NCI-H774 (cell line): ENCODE measurements at regions not wholly inside any gene's neighbourhood (a gene's known extent, or its start where the extent isn't known, plus 50 kb on each side); places are given as distances from the start of the nearest gene placed in this dataset.
"Not testable (repeated sequence)": the region's sequence is repeated elsewhere in the genome, so short reads cannot be mapped to it uniquely, and the experiment has no call there.

Source experiments
- DNase-seq: peaks from one replicate; lab custom pipeline; 2025; lab: John Stamatoyannopoulos, UW

DNA sequence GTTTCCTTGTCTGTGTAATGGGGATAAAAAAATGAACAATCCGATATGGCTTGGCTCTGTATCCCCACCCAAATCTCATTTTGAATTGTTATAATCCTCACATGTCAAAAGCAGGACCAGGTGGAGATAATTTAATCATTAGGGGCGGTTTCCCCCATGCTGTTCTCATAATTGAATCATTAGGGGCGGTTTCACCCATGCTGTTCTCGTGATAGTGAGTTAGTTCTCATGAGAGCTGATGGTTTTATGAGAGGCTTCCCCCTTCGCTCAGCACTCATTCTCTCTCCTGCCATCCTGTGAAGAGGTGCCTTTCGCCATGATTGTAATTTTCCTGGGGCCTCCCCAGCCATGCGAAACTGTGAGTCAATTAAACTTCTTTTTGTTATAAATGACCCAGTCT, 633.5 kb downstream of the RAPGEF2 start:
- DNase-seq, result no peak

DNA sequence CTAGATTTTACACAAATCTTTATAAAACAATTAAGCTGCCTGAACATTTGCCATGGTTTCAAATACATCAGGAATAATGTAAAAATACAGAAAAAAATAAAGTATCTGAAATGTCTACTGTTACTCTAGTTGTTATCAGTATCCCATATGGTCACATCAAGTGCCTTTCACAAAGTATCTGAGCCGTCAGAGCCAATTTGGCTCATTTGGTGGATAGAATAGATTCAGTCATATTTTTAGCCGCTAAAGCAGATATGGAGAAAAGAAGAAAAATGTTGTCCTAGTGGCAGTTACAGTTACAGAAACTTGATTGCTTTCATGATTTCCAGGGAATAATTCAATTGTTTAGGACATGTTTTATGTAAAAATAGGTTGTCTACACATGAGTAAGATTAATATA, 641.1 kb downstream of the RAPGEF2 start:
- DNase-seq, result no peak

DNA sequence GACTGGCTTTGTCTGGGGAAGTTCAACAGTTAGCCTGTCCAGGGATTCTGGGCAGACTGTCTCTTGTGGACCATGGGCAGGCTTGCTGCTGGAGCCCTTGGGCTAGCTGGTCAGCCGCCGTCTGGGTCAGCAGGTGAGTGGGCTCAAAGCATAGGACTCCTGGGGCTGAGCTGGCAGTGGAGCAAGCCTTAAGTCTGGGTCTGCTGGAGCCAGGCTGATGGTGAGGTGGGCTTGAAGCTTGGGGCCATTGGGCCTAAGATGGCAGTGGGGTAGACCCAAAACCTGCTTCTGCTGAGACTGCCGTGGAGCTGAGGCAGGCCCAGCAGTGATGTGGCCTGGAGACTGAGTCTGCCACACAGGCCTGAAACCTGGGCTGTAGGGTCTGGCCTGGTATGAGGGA, 645.1 kb downstream of the RAPGEF2 start:
- no peak for DNase-seq

DNA sequence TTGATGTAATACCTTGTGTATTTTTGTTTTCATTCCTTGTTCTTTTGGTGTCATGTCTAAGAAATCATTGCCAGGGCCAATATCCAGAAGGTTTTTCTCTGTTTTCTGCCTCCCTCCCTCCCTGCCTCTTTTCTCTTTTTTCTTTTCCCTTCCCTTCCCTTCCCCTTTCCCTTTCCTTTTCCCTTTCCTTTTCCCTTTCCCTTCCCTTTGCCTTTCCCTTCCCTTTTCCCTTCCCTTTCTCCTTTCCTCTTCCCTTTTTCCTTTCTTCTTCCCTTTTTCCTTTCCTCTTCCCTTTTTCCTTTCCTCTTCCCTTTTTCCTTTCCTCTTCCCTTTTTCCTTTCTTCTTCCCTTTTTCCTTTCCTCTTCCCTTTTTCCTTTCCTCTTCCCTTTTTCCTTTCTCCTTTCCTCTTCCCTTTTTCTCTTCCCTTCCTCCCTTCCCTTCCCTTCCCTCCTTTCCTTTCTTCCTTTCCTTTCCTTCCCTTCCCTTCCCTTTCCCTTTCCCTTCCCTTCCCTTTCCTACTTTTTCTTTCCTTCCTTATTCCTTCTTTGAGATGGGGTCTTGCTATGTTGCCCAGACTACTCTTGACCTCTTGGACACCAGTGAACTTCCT, 646.1 kb downstream of the RAPGEF2 start:
- no peak for DNase-seq

DNA sequence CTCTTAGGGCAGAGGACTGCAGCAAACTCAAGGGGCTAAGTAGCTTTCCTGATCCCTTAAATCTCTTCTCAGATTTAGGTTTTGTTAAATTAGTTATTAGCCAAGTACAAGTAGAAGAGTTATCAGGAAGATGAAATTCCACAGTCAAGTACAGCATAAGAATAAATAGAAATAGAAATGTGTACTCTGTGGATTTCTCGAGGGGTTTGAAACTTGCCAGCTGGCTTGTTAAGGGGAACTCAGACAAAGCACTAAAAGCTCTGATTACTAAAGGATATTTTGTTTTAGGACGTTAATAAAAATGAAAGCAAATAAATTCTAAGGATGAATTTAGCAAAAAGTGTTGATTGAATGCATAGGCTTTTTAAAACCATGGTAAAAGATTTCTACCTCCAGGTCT, 654.6 kb downstream of the RAPGEF2 start:
- DNase-seq, result no peak

DNA sequence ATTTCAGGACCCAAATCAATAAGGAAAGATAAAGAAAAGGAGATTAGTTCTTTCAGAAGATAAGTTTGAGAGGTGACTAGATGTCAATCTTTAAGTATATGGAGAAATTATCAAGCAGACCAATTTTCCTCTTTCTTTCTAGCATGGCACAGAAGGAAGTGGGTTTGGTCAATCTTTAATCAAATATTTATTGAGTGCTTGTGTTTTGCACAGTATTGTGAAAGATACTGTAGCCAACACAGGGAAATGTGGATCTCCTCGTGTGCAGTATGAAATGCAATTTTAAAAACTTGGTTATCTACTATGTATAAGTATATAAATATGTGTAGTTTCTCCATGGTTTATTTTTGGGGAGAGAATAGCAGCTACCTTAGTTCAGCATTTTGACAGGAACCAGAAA, 655.2 kb downstream of the RAPGEF2 start:
- DNase-seq, result no peak

DNA sequence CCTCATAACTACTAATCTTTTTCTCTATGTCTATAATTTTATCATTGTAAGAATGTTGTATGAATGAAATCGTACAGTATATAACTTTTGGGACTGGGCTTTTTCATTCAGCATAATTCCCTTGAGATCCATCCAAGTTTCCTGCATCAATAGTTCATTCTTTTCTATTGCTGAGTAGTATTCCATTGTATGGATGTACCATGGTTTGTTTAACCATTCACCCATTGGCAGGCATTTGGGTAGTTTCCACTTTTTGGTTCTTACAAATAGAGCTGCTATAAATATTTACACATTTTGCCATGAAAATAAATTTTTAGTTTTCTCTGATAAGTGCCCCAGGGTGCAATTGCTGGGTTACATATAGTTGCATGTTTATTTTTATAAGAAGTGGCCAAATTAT, 659.8 kb downstream of the RAPGEF2 start:
- DNase-seq, result no peak

DNA sequence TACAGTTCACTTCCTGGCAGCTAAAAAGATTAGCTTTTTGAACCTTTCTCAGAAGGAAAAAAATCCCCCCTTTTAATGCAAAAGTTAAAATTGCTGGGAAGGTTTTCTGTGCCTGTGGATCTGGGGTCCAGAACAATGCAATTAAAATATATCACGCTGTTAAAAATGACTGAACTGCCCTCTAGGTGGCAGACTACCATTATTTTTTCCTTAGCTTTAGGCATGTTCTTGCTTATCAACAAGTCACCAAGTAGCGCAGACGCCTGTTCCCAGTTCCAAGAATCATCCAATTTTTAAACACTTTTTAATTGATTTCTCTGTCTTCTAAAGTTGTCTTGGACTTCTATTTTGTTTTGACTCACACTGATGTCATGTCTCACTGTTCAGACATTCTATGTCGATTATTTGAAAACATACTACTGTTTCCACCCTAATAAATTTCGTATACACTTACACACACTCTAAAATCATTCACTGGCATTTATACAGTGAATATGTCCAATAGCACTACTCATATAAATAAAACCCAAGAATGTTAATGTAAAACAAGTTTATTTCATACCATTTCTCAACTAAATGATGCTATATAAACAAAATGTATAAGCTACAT, 661.6 kb downstream of the RAPGEF2 start:
- no peak for DNase-seq

DNA sequence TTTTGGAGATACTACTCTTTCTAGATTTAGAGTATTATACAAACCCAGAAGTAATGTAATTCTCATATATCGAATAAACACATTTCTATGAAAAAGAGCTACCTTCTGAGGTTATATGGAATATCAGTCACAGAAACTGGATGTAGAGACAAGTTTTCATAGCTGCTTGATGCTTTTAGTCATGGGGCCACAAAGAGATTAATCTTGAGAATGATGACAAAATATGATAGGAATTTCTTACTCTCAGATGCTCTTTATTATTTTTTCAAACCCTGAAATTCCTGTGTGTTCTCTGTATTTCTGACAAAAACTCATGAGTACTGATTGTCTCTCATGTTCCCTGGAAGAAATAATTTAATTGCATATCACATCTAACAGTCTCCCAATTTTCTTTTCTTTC, 662.5 kb downstream of the RAPGEF2 start:
- no peak for DNase-seq

DNA sequence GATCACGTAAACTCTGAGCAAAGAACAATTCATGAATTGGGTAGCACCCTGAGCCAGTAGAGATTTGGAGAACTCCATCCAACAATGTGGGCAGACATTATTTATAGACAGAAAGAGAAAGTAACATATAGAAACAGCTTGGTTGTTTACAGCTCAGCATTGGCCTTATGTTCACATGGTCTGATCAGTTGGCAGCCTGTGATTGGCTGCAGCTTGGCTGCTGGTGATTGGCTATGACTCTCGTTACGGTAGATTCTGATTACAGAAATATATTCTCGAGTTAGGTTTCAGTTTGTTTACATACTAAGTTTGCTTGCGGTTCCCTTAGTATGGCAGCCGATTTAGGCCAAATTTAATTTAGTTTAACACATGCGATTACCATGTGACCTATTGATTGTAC, 663.4 kb downstream of the RAPGEF2 start:
- no peak for DNase-seq

DNA sequence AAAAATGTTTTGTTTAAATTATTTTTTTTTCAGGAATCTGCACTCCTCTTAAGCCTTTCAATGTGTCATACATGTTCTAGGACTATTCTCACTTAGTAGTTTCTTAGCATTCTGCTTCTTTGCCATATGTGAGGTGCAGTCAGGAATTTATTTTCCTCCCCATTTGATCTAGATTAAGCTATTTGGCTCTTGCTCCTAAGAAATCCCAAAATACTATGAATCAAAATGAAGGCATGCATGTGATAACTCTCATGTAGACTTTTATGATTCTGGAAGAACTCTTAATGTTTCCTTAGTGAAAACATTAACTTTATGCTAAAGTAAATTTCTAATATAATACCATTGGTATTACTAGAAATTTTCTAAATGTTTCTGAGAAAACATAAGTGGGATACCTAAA, 664.5 kb downstream of the RAPGEF2 start:
- no peak for DNase-seq

DNA sequence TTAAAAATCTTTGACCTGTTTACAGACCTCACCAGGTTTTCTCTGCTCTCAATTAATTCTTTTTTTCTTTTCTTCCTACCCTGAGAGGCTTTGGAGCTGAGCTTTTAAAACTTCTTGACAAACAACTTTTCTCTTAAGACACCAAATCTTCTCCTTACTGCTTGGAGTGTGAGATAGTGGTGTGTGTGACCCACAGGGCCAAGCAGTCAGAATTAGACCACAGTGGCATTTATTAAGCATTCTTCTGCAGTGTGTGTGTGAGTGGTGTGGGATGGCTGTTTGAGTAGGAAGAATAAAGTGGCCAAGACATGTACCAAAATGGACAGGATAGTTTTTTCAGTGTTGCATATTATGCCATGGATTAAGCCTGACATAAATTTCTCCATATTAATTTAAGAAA, 665.1 kb downstream of the RAPGEF2 start:
- DNase-seq, result no peak

DNA sequence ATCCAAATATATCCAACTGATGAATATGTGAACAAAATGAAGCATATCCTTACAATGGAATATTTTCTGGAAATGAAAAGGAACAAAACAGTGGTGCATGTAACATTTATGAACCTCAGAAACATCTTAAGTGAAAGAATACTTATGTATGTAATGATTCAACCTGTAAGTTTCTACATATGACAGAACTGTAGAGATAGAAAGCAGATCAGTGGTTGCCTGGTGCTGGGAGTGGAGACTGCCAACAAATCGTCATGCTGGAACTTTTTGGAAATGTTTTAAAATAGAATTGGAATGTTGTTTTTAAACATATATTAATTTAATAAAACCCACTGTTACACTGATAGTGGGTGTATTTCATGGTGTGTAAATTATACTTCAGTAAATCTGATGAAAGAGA, 667.5 kb downstream of the RAPGEF2 start:
- no peak for DNase-seq

DNA sequence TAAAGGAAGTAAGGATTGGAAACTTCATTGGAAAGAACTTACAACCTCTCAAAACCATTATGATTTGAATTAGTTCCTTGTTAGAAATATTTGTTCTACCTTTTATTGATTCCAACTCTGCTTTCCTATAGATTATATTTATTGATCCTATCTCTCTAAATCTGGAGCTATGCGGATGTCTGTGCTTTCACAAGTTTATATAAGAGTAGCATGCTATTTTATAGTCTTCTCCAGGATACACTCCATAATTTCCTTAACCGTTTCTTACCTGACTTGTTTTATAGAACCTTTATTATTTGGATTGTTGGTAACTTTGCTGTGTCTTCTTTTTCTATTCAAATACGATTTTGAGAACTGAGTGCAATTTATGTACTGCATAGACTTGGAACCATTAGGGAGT, 668.1 kb downstream of the RAPGEF2 start:
- DNase-seq, result no peak

DNA sequence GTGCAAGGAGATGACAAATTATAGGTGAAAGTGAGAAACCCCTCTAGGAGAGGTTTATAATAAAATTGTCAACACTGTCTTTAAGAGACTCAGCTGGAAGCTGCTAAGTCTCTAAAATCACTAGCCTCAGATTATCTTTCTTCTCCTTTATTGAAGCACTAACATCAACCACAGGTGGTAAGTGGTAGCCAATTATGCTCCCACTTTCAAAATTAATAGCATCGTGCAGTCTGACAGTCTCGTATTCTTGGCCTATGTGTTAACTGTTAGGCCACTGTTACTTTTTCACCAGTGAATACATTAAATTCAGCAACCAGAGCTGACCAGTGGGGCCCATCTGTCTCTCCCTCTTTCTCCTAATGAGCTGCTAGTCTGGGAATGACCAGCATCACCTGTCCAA, 674.1 kb downstream of the RAPGEF2 start:
- no peak for DNase-seq

DNA sequence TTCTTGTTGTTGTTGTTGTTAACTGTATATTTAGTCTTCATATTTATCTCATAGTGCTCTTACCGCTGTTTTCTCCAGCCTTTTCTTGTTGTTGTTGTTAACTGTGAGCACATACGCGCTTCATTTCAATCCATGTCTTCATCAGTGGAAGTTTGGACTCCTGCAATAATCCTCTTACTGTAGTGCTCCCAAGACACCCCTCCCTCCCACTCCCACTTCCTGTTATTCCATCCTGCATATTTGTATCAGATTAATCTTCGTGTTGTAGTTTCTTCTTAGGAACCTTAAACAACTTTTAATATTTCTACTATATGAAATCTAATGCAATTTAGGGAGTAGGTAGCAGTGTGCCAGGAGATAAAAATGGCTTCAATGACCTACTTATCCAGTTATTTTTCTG, 674.8 kb downstream of the RAPGEF2 start:
- DNase-seq, result no peak

DNA sequence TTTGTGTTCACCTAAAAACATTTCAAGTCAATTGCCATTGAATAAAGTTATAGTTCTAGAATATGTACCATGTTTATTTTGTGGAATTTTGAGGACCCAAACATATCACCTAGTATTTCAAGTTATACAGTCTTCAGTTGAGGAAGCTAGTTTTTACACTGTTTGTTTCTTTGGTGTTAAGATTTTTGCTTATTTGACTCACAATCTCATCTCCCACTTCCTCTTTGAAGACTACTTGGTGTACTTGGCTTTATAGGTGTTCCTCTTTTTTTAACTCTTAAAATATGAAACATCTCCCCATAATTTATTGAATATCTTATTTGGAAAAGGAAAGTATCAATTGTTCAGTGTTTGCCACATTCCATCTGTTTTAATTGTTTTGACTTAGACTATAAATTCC, 675.4 kb downstream of the RAPGEF2 start:
- DNase-seq, result no peak

DNA sequence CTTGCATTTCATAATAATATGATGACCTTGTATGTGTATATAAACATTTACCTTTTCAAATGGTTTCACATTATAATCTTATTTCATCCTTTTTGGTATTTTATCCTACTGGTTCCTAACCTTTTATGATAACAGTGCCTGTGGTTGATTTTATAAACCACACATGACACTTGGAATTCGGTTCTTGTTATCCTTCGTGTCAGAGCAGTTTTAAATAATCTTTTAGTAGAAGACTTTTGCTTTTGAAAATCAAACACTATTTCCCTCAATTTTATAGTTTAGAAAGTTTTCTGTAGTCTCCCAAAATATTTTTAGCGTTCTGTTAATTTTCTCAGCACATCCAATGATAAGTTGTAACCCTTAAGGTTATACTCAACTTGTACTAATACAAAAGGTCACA, 676.8 kb downstream of the RAPGEF2 start:
- no peak for DNase-seq

DNA sequence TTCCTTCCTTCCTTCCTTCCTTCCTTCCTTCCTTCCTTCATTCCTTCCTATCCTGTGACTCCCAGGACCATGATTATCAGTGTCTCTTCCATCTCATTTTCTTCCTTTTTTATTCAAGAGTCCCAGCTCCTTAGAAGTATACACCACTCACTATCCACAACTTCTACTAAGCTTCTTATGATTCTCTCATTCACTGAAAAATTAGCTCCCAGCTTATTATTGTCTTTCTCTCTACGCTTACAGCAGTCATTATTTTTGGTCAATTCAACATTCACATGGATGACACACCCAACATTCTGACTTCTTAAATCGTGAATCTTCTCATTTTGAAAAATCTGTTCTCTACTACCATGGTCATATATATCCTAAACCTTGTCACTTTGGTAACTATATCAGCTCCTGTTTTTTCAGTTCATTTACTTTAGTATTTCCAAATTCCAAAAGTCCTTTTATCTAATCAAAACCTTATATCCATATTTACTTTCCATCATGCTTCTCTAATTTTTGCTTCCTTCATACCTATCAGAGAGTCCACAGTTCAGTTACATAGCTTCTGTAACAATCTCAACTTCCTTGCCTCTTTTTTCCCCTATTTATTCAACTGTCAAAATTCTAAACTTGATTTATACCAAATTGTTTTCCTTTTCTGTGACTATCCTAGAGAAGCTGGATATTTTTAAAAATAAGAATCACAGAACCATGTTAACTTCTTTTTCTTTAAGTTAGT, 677.5 kb downstream of the RAPGEF2 start:
- no peak for DNase-seq

DNA sequence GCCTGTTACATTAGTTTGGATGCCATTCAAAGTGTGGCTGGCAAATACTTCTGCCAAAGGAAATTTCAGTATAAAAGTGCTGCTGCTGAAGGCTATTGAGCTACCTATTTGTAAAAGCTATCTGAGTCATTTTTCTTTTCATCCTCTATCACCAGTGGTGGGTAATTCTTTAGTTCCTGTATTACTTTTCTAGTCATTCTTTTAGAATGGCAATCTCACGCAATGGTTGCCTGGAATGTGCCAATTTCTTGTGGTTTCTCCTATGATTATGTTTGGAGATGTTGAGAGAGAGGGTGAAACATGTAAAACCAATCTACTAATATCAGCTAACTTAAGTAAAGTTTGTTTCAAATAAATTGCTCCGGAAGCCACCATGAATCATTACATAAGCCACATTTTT, 685.0 kb downstream of the RAPGEF2 start:
- no peak for DNase-seq

DNA sequence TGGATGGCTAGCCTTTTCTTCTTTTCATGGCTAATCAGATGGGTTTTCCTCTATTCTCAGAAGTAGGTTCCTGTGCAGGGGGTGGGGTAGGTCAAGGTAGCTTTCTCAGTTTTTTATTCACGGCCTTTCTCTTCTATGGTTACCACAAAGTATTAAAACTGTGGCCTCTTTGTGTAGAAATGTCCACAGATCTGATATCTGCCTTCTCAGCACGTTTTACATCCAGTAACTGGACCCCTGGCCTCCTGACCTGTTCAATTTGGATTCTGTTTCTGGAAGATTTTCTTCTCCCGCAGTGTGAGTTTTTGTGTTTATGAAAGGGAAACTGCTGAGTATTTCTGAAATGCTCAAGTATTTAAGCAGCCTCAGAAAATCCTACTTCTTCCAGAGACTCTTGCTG, 688.5 kb downstream of the RAPGEF2 start:
- no peak for DNase-seq

DNA sequence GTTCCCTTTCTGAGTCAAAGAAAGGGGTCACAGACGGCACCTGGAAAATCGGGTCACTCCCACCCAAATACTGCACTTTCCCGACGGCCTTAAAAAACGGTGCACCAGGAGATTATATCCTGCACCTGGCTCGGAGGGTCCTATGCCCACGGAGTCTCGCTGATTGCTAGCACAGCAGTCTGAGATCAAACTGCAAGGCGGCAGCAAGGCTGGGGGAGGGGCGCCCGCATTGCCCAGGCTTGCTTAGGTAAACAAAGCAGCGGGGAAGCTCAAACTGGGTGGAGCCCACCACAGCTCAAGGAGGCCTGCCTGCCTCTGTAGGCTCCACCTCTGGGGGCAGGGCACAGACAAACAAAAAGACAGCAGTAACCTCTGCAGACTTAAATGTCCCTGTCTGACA, 701.7 kb downstream of the RAPGEF2 start:
- DNase-seq, result not testable (repeated sequence)

DNA sequence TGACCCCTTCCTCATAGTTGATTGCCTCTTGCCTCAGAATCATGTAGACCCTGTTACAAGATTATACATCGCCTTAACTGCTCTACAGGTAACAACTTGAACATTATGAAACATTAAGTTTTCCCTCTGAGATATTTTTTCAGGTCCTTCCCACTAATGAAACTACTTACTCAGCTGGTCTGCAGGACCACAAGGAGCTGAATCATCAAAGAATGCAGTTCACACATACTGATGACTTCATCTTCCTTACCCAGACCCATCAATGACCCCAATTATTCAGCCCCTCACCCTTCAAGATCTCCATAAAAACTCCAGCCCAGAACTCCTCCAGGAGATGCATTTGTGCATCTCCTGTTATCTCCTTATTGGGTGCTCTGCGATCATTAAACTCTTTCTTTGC, 720.9 kb downstream of the RAPGEF2 start:
- DNase-seq, result no peak

DNA sequence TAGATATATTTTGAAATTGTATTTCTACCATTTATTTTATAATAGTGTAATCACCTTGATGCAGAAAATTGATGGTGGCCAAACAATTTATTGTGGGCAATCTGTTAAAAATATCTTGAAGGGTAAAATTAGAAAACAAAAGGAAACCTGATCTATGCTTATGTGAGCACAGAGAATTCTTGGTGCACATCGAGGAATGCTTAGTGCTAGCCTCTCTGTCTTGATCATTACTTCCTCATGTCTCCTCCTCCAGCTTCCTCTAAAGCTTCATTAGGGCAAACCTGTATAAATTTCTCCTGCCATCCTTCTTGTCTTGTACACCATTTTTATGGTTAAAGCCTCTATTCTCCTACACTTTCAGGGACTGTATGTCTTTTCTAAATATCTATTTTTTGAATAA, 725.8 kb downstream of the RAPGEF2 start:
- no peak for DNase-seq
